WI38 (cell line): ENCODE measurements at regions not wholly inside any gene's neighbourhood (a gene's known extent, or its start where the extent isn't known, plus 50 kb on each side); places are given as distances from the start of the nearest gene placed in this dataset.
"Not testable (repeated sequence)": the region's sequence is repeated elsewhere in the genome, so short reads cannot be mapped to it uniquely, and the experiment has no call there.

Source experiments
- H3K4me3 ChIP-seq: 2 replicates; pipeline ENCODE4 v1.5.1; 2011; ENCODE audit warnings: low read depth, mild to moderate bottlenecking, control low read depth, low read length
- TF ChIP-seq, protein P1 (sequence below): IDR thresholded peaks from 2 replicates; pipeline ENCODE4 v1.5.1; 2012; ENCODE audit warnings: low read depth, mild to moderate bottlenecking, control low read depth, low read length

GRCh38 chr12:91732086-91732485, 413.6 kb downstream of the BTG1 start:
- TF ChIP-seq, protein P1, sequence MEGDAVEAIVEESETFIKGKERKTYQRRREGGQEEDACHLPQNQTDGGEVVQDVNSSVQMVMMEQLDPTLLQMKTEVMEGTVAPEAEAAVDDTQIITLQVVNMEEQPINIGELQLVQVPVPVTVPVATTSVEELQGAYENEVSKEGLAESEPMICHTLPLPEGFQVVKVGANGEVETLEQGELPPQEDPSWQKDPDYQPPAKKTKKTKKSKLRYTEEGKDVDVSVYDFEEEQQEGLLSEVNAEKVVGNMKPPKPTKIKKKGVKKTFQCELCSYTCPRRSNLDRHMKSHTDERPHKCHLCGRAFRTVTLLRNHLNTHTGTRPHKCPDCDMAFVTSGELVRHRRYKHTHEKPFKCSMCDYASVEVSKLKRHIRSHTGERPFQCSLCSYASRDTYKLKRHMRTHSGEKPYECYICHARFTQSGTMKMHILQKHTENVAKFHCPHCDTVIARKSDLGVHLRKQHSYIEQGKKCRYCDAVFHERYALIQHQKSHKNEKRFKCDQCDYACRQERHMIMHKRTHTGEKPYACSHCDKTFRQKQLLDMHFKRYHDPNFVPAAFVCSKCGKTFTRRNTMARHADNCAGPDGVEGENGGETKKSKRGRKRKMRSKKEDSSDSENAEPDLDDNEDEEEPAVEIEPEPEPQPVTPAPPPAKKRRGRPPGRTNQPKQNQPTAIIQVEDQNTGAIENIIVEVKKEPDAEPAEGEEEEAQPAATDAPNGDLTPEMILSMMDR: no peak
- H3K4me3 ChIP-seq: no peak overlapping the region

DNA sequence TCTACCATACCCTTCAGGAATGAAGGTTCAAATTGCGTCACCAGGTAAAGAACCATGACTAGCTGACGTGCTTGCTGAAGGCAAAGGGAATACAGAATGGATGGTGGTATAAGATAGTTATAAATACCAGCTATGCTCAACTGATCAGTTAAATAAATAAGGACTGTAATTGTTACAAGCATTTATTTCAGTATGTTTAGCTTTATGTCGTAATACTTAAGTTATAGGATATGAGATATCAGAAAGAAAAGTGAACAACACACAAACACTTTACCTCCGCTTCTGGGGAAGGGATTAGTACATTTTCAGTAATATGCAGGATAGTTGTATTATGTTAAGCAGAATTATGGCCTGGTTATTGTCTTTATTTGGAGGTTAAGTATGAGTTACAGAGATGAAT, 416.1 kb downstream of the BTG1 start:
- no peak overlapping the region for H3K4me3 ChIP-seq

DNA sequence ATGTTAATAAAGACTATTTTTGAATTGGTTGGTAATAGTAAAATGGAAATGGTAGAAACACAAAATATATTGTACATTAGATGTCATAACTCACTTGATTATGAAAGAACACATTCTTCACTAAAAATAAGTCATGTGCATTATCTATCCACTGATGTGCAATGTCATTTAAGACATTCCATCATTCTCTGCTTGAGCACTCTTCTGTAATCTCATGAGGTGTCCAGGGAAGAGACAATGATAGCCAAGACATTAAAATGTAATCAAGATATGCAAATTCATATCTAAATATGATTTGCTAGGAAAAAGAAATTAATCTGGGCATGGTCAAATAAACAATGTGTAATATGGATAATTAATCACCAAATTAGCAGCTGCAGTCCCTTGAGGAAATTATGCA, 422.5 kb downstream of the BTG1 start:
- H3K4me3 ChIP-seq: no peak overlapping the region
- TF ChIP-seq, protein P1: no peak

More for the DNA sequence above, 416.1 kb downstream of the BTG1 start:
- TF ChIP-seq, protein P1: no peak

- TF ChIP-seq, protein P1: no peak
- H3K4me3 ChIP-seq: no peak overlapping the region
Measured at GRCh38 chr12:91722072-91722471, 423.6 kb downstream of the BTG1 start.

DNA sequence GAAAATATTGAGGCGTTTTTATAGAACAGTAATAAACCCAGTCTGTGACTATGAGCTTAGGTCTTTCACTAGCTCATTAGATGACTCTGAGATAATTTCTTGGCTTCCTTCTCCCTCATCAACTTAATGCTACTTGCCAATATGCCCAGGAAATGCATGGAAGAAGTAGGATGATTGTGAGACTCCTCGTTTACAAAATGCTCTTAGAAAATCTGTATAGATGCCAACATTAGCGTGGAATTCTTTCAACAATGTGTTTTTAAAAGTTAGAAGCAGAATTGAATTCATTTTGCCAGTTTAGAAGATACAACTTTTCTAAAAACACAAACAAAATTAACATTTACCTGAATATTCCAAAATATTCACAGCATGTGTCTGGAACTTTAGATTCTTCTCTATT, 424.6 kb downstream of the BTG1 start:
- no peak overlapping the region for H3K4me3 ChIP-seq
- TF ChIP-seq, protein P1: no peak

- H3K4me3 ChIP-seq: no peak overlapping the region
- TF ChIP-seq, protein P1: no peak
Measured at GRCh38 chr12:91718326-91718725, 427.3 kb downstream of the BTG1 start.

GRCh38 chr12:91717804-91718203, 427.8 kb downstream of the BTG1 start:
- TF ChIP-seq, protein P1: no peak
- no peak overlapping the region for H3K4me3 ChIP-seq

DNA sequence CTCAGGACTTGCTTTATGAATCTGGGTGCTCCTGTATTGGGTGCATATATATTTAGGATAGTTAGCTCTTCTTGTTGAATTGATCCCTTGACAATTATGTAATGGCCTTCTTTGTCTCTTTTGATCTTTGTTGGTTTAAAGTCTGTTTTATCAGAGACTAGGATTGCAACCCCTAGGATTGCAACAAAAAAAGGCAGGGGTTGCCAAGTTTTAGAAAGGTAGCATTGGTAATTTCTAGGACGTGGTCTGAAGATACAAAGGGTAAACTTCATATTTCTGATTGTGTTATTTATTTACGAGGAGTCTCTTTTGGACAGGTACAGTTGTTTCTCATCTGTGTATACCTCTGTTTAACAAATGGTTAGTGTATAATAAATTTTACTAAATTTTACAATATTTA, 433.7 kb downstream of the BTG1 start:
- H3K4me3 ChIP-seq: not testable (repeated sequence)
